OCI-LY7 (cell line): ENCODE measurements at regions not wholly inside any gene's neighbourhood (a gene's known extent, or its start where the extent isn't known, plus 50 kb on each side); places are given as distances from the start of the nearest gene placed in this dataset.

Source experiments
- EZH2phosphoT487 ChIP-seq: fragments of 200-600 bp; sonication (generic); IDR thresholded peaks from 2 replicates; pipeline ENCODE4 v1.6.1; 2018; ENCODE audit warnings: low read depth, borderline replicate concordance, mild to moderate bottlenecking, mixed run types, antibody characterized with exemption, low read length, moderate library complexity, mixed read lengths
- TF ChIP-seq, protein P1 (sequence below): fragments of 200-600 bp; sonication (generic); conservative IDR thresholded peaks from 2 replicates; pipeline ENCODE4 v1.5.1; 2014; ENCODE audit warnings: mild to moderate bottlenecking, antibody characterized with exemption, low read length, moderate library complexity, mixed read lengths

DNA sequence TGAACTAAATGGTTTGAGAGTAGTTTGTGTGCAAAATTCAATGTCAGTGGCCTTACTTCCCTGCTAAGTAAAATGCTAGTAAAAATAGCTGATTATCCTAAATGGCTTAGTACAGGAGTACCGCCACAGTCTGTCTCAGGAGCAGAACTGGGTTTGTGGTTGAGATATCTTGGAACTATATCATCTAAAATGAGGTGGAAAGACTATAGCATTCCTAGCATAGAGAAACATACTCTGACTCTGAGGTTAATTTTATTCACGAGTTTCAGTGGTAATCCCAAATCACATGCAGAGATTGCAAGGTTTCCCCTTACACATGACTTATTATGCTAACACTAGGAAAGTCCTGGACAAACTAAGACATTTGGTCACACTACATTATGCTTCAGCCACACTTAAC is 70.4 kb downstream of the OR13H1 start:
- TF ChIP-seq, protein P1, sequence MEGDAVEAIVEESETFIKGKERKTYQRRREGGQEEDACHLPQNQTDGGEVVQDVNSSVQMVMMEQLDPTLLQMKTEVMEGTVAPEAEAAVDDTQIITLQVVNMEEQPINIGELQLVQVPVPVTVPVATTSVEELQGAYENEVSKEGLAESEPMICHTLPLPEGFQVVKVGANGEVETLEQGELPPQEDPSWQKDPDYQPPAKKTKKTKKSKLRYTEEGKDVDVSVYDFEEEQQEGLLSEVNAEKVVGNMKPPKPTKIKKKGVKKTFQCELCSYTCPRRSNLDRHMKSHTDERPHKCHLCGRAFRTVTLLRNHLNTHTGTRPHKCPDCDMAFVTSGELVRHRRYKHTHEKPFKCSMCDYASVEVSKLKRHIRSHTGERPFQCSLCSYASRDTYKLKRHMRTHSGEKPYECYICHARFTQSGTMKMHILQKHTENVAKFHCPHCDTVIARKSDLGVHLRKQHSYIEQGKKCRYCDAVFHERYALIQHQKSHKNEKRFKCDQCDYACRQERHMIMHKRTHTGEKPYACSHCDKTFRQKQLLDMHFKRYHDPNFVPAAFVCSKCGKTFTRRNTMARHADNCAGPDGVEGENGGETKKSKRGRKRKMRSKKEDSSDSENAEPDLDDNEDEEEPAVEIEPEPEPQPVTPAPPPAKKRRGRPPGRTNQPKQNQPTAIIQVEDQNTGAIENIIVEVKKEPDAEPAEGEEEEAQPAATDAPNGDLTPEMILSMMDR: no peak
- TF ChIP-seq EZH2phosphoT487: no peak
